Gastroesophageal sphincter (tissue), 4 donors: ENCODE measurements at regions not wholly inside any gene's neighbourhood (a gene's known extent, or its start where the extent isn't known, plus 50 kb on each side); places are given as distances from the start of the nearest gene placed in this dataset.

Experiments used
- ATAC-seq: fragments of 150-250 bp; one replicate; pipeline ENCODE4 v1.9.1; 2016; ENCODE audit warnings: mild to moderate bottlenecking, moderate library complexity
- H3K27ac ChIP-seq, 4 donors: fragments of 200-600 bp; sonication (generic) in 3 of 4; 1 replicate in 3 of 4; 2 replicates in 1 of 4; pipeline ENCODE4 v1.5.1; 2016 to 2019
- H3K27me3 ChIP-seq: fragments of 200-600 bp; sonication (generic); one replicate; pipeline ENCODE4 v1.5.1; 2019
- H3K36me3 ChIP-seq, 2 donors: fragments of 200-600 bp; sonication (generic); one replicate each; pipeline ENCODE4 v1.5.1; 2019; ENCODE audit warnings: control low read depth in 1 of 2
- H3K4me1 ChIP-seq, 3 donors: fragments of 200-600 bp; sonication (generic); 1 replicate in 2 of 3; 2 replicates in 1 of 3; pipeline ENCODE4 v1.5.1; 2016 to 2019; ENCODE audit warnings: control low read depth in 2 of 3
- H3K4me3 ChIP-seq, 2 donors: fragments of 200-600 bp; sonication (generic); one replicate each; pipeline ENCODE4 v1.5.1; 2019; ENCODE audit warnings: mild to moderate bottlenecking in 1 of 2, moderate library complexity in 1 of 2
- H3K9me3 ChIP-seq, 3 donors: fragments of 200-600 bp; sonication (generic); one replicate each; pipeline ENCODE4 v1.5.1; 2017 to 2019; ENCODE audit warnings: control low read depth in 2 of 3
- CTCF ChIP-seq, 4 experiments: fragments of 200-600 bp in 2 of 4; fragments of 450-650 bp in 2 of 4; sonication (generic) in 1 of 4; IDR thresholded peaks; one replicate each; pipeline ENCODE4 v1.5.1; 2017 to 2019; ENCODE audit warnings: antibody characterized with exemption in 4 of 4, mild to moderate bottlenecking in 2 of 4, moderate library complexity in 2 of 4
- EP300 ChIP-seq: sonication (generic); formaldehyde crosslinking; IDR thresholded peaks from one replicate; pipeline ENCODE4 v1.6.1; 2017; ENCODE audit warnings: antibody characterized with exemption, mild to moderate bottlenecking
- POLR2A ChIP-seq, 2 donors: fragments of 450-650 bp; IDR thresholded peaks; one replicate each; pipeline ENCODE4 v1.6.1; 2017; ENCODE audit warnings: antibody characterized with exemption in 2 of 2, mild to moderate bottlenecking in 2 of 2, moderate library complexity in 1 of 2
- POLR2AphosphoS5 ChIP-seq: sonication (generic); formaldehyde crosslinking; IDR thresholded peaks from one replicate; pipeline ENCODE4 v1.6.1; 2017; ENCODE audit warnings: antibody characterized with exemption
- WGBS, 2 donors: methylation state at CpG; one replicate each; pipeline ENCODE4 v1.1.5; 2018; ENCODE audit warnings: low coverage in 1 of 2; 5-methylcytosine and 5-hydroxymethylcytosine counted together

- Histone ChIP-seq H3K9me3 (no peaks in the 10 kb centered on the region), H3K36me3 (no peaks in the 10 kb centered on the region), H3K27ac (no peak overlapping the region), H3K4me1 (no peaks in the 10 kb centered on the region), H3K4me3 (no peak overlapping the region), H3K27me3 (no peaks in the 10 kb centered on the region)
- TF ChIP-seq EP300 (no peak), POLR2A (IDR thresholded peaks at IDR 0.05) (no peak), POLR2AphosphoS5 (no peak), CTCF (IDR thresholded peaks at IDR 0.05) (no peak)
- no peak for ATAC-seq
Observed at GRCh38 chr2:13585732-13586131, 869.0 kb downstream of the TRIB2 start.

DNA sequence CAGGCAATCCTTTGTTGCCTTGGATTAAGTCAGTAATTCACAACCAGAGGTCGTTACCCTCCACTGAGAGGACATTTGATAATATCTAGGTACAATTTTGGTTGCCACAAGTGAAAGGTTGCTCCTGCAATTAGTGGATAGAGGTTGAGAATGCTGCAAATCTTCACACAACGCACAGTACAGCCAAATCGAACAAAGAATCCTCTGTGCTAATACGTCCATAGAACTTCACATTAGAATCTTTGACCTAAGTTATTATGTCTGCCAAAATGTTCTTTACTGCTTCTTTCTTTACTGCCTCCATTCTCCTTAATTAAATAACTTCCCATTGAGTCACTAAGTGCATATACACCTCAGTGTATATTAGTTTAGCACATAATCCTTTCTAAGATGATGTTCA, 879.5 kb downstream of the TRIB2 start:
- no peak for ATAC-seq
- no peaks in the 10 kb centered on the region for H3K4me1 ChIP-seq
- H3K4me3 ChIP-seq = no peak overlapping the region
- H3K9me3 ChIP-seq = no peaks in the 10 kb centered on the region
- TF ChIP-seq EP300 = no peak
- no peaks in the 10 kb centered on the region for H3K36me3 ChIP-seq
- 76 to 80% methylated on average over 4 of the region's 4 CpGs for WGBS, 2 donors
- H3K27me3 ChIP-seq = no peaks in the 10 kb centered on the region
- H3K27ac ChIP-seq = no peak overlapping the region

DNA sequence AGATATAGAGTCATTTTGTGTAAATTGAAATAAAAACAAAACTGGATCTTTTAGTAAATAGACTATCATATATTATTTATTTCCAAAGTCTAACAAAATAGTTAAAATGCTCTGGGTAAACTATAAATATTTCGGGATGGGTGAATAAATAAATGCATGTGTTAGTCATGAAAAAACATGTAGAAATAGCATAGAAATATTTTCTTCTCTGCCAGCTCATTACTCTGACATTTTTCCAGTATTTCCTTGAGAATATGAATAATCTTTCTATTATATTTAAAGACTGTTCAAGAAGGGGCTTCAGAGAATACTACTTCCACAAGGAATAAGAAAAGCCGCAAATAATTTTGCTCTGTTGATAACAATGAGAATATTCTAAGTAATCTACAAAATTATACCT, 880.4 kb downstream of the TRIB2 start:
- Histone ChIP-seq H3K4me1 (no peaks in the 10 kb centered on the region), H3K27me3 (no peaks in the 10 kb centered on the region), H3K9me3 (no peaks in the 10 kb centered on the region), H3K36me3 (no peaks in the 10 kb centered on the region), H3K4me3 (no peak overlapping the region), H3K27ac (no peak overlapping the region)
- no peak for ATAC-seq
- no peak for TF ChIP-seq EP300
- no peak for TF ChIP-seq CTCF (IDR thresholded peaks at IDR 0.05)
- TF ChIP-seq POLR2A (IDR thresholded peaks at IDR 0.05) = no peak
- 79 to 91% methylated on average over 2 of the region's 2 CpGs for WGBS, 2 donors

DNA sequence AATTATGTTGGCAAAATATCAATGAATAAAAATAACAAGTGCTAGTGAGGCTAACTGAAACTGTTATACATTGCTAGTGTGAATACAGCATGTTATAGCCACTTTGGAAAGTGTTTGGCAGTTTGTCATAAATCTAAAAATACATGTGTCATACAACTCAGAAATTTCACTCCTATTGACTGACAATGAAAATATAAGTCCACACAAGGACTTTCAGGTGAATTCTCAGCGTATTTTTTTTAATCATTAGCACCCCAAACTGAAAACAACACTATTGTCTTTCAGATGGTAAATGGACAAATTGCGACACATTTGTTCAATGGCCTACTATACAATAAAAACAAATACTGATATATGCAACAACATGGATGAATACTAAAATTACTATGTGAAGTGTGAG, 884.8 kb downstream of the TRIB2 start:
- Histone ChIP-seq H3K27ac (no peak overlapping the region), H3K4me3 (no peak overlapping the region), H3K9me3 (no peaks in the 10 kb centered on the region), H3K36me3 (no peaks in the 10 kb centered on the region), H3K27me3 (no peaks in the 10 kb centered on the region), H3K4me1 (no peaks in the 10 kb centered on the region)
- ATAC-seq = no peak
- no peak for TF ChIP-seq POLR2AphosphoS5
- TF ChIP-seq CTCF (IDR thresholded peaks at IDR 0.05) = no peak
- 75 to 92% methylated on average over 2 of the region's 2 CpGs for WGBS, 2 donors

DNA sequence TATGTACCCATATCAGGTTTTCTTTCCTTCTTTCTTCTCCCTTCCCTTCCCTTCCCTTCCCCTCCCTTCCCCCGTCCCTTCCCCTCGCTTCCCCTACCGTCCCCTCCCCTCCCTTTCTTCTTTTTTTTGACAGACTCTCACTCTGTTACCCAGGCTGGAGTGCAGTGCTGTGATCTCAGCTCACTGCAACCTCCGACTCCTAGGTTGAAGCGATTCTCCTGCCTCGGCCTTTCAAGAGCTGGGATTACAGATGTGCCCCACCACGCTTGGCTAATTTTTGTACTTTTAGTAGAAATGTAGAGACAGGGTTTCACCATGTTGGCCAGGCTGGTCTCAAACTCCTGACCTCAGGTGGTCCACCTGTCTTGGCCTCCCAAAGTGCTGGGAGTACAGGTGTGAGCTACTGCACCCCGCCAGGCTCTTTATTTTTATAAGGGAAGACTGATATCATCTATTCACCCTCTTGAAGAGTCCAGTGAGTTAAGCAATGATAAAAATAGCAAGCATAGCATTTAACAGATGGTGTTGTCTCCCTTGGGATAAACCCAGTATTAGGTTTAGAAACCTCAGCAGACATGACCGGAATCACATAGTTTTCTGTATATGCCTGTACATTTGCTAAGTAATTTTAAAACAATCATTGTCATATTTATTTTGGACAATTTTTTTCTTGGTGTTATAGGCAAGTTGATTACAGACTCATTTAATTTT, 888.4 kb downstream of the TRIB2 start:
- no peaks in the 10 kb centered on the region for H3K27me3 ChIP-seq
- no peak for ATAC-seq
- no peaks in the 10 kb centered on the region for H3K9me3 ChIP-seq
- 61 to 73% methylated on average over 2 to 8 of the region's 9 CpGs for WGBS, 2 donors
- TF ChIP-seq CTCF (IDR thresholded peaks at IDR 0.05) (no peak), POLR2A (IDR thresholded peaks at IDR 0.05) (no peak)
- no peaks in the 10 kb centered on the region for H3K4me1 ChIP-seq
- no peaks in the 10 kb centered on the region for H3K36me3 ChIP-seq
- no peak overlapping the region for H3K4me3 ChIP-seq
- no peak overlapping the region for H3K27ac ChIP-seq

DNA sequence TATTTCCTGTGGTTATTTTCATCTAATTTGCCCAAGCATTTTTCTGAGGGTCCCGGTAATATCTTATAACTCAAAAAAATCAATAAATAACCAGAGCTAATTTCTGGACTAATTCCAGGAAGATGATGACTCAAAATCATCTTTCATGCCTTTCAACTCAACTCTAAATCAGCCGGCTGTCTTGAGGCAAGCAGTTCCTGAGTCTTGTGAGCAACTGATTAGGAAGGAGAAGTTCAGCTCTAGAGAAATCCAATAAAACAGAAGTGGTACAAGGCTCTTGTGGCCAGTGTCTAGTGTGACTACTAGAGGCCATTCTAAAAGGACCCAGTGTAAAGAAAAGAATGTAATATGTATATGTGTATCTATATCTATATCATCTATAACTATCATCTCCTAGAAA, 890.4 kb downstream of the TRIB2 start:
- TF ChIP-seq POLR2A (IDR thresholded peaks at IDR 0.05) = no peak
- no peak for TF ChIP-seq POLR2AphosphoS5
- TF ChIP-seq CTCF (IDR thresholded peaks at IDR 0.05) = no peak
- TF ChIP-seq EP300 = no peak
- ATAC-seq = no peak
- WGBS, 2 donors = 51 to 57% methylated on average over 2 of the region's 2 CpGs

More for the DNA sequence above, 890.4 kb downstream of the TRIB2 start:
- Histone ChIP-seq H3K4me1 (no peaks in the 10 kb centered on the region), H3K27me3 (no peaks in the 10 kb centered on the region), H3K9me3 (no peaks in the 10 kb centered on the region), H3K27ac (no peak overlapping the region), H3K36me3 (no peaks in the 10 kb centered on the region), H3K4me3 (no peak overlapping the region)
